Epithelial cell of prostate (primary cell): ENCODE measurements at regions not wholly inside any gene's neighbourhood (a gene's known extent, or its start where the extent isn't known, plus 50 kb on each side); places are given as distances from the start of the nearest gene placed in this dataset.
"Not testable (repeated sequence)": the region's sequence is repeated elsewhere in the genome, so short reads cannot be mapped to it uniquely, and the experiment has no call there.

Experiments
- DNase-seq: peaks from one replicate; pipeline ENCODE4 v3.0.0-alpha.2; 2011; ENCODE audit warnings: low read depth, low spot score
- H3K27ac ChIP-seq: fragments of 450-650 bp; 2 replicates; pipeline ENCODE4 v1.5.1; 2017; ENCODE audit warnings: mild to moderate bottlenecking

DNA sequence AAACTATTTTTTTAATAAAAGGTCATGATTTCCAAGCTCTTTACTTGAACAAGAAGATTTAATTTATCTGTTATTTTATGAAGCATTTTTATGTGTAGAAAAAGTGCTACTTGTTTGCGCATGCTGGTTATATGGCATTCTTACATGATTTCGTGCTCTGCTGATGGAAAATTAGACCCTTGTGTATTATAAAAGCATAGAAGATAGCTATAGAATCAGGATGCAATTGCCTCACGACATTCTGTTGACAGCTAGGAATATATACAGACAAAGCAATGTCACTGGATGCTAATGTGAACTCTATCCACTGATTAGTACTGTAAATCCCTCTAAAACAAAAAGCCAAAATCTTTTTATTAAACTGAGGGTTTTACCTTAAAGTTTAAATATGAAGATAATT lies 255.9 kb downstream of the MDFIC start:
- H3K27ac ChIP-seq, result no peak overlapping the region
- no peak for DNase-seq

GRCh38 chr7:115177103-115177502 lies 255.2 kb downstream of the MDFIC start:
- DNase-seq, result no peak
- no peak overlapping the region for H3K27ac ChIP-seq

- H3K27ac ChIP-seq, DNase-seq: not testable (repeated sequence)
Observed at GRCh38 chr7:115172397-115172796, 250.5 kb downstream of the MDFIC start.

DNA sequence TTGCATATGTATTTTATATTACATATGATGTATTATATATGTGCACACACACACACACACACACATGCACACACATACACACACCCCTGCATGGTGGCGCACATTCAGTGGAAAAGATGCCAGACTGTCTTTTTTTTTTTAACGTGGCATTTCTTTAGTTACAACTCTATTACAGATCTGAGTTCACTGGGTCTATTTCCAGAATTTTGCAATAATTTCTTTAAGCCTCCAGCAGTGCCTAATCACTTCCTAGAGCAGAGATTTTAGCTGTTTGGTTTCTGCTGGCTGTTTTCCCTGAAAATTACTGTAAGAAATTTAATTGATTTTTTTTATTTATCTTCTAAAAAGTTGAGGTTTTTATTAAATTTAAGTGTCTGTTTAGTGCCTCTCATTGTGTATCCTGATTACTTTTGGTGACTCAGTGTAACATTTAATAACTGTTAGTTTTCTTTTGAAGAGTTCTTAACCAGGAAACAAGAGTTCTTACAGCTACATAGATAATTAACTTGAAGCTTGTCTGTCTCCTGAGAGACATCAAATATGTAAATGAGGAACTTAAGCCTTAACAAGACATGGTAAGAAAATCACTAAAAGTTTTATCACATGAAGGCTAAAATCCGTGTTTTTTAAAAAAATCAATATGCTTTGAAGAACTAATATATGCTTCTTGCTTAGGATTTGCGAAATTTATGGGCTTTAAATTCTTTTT lies 232.0 kb downstream of the MDFIC start:
- DNase-seq, result no peak
- no peak overlapping the region for H3K27ac ChIP-seq

DNA sequence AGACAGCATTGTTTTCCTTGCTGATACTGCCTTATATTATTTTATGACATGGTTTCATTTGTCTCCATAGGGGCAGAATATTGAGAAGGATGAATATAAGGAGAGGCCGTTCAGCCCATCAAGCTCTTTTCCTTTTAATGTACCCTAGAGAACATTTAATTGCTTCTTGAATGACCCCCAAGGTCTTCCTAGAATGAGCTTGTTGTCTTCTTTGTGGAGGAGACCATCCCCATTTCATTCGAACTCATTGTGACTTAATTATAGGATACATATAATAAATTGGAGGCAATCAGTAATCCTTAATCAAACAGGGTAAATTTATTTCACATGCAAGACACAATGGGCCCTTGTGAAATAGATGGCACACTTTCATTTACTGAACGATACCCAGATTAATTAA lies 231.3 kb downstream of the MDFIC start:
- no peak for DNase-seq
- no peak overlapping the region for H3K27ac ChIP-seq

GRCh38 chr7:115146148-115146547 lies 224.3 kb downstream of the MDFIC start:
- peak; percentile 52 for DNase-seq
- H3K27ac ChIP-seq, result peak overlapping the region; percentile 30

GRCh38 chr7:115145512-115145911 lies 223.6 kb downstream of the MDFIC start:
- DNase-seq, result no peak
- H3K27ac ChIP-seq, result peak overlapping the region; percentile 30

DNA sequence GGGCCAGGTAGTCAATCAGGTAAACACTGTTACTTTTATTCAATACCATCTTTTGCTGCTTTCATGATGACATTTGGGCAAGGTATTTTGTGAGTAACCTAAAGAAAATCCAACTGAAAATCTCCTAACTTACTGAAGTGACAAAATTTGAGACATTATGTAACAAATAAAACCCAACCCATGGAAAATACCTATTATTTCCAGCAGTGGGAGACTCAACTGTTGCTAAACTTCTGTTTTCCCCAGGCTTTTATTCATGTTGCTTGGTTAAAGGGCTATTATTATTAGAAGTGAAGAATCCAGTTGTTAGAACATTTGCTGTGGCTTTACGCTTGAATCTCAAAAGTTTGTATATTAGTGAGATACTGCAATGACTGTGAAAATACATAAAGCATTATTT lies 215.9 kb downstream of the MDFIC start:
- H3K27ac ChIP-seq, result no peak overlapping the region
- no peak for DNase-seq

GRCh38 chr7:115136796-115137443 lies 215.0 kb downstream of the MDFIC start:
- no peak overlapping the region for H3K27ac ChIP-seq
- no peak for DNase-seq

- no peak for DNase-seq
- H3K27ac ChIP-seq, result no peak overlapping the region
Observed at GRCh38 chr7:115135769-115136410, 214.0 kb downstream of the MDFIC start.

DNA sequence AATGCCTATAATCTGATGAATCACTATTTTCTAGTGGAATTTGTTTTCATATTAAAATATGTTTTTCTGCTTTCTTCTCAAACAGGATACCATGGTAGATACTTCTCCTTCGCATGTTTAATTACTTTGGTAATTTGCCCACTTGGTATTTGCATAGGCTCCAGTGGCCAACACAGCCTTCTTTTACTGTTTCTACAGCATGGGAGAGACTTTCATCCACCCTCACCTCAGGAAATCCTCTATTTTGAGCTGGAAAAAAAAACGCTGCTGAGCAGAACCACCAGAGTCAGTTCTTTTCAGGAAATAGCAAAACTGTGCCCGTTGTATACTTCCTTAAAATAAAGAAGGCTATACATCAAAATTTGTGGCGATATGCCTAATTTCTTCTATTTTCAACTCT lies 213.3 kb downstream of the MDFIC start:
- DNase-seq, result no peak
- no peak overlapping the region for H3K27ac ChIP-seq

DNA sequence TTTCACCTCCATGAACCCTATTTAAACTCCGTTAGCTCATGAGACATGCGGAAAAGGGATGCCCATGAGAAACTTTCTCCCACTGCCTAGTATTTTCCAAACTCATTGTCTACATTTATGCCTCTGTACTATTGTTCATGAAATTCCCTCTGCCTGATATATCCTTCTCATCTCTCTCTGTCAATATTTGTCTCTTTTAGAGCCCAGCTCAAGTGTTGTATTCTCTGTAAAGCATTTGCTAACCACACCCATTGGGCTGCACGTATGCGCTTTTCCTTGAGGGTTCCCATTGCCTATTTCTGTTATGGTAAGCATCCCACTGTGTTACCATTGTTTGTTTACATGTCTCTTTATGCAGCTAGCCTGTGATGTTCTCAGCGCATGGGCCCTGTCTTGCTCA lies 211.4 kb downstream of the MDFIC start:
- DNase-seq, result no peak
- H3K27ac ChIP-seq, result no peak overlapping the region

GRCh38 chr7:115132096-115132495 lies 210.2 kb downstream of the MDFIC start:
- no peak overlapping the region for H3K27ac ChIP-seq
- no peak for DNase-seq

GRCh38 chr7:115128154-115128553 lies 206.3 kb downstream of the MDFIC start:
- DNase-seq, result peak; percentile 14
- H3K27ac ChIP-seq, result no peak overlapping the region

DNA sequence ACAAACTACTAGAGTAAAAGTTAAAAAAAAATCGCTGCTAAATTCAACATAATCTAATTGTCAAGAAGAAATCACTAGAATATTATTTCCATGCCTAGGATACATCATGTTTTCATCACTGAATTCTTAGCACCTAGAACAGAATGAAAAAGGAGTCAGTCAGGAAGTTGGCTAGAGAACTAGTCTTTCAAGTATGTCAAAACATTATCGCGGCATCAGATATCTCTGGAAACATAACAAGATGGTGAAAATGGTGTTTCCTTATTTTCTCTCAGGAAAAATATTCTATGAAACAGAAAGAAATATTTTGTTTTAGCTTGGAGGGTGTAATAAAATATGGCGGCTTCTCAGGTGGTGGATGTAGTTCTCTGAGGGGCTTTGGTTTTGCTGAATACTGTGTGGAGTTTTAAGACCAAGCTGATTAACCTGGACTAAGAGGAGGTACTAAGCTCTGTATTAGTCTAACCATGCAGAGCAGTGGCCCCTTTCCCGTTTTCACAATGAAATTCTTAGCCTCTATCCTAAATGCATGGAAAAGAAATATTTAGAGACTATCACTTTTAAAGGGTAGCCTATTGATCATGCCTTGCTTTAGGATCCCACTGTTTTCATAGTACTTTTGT lies 205.6 kb downstream of the MDFIC start:
- DNase-seq, result no peak
- no peak overlapping the region for H3K27ac ChIP-seq

DNA sequence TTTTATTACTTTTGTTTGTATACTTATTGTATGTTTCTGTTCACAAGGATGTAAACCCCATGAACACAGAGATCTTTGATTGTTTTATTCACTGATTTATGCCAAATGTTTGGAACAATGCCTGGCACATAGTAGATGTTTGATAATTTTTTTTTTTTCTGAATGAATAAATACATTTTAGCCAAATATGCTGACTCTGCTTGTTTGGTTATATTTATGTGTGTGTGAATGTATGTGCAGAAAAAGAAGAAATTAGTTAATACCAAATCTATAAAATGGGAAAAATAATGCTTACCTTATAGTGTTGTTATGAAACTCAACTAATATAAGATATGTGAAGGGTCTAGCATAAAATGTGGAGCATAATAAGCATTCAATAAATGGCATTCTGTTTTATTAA lies 203.9 kb downstream of the MDFIC start:
- no peak for DNase-seq
- H3K27ac ChIP-seq, result no peak overlapping the region

DNA sequence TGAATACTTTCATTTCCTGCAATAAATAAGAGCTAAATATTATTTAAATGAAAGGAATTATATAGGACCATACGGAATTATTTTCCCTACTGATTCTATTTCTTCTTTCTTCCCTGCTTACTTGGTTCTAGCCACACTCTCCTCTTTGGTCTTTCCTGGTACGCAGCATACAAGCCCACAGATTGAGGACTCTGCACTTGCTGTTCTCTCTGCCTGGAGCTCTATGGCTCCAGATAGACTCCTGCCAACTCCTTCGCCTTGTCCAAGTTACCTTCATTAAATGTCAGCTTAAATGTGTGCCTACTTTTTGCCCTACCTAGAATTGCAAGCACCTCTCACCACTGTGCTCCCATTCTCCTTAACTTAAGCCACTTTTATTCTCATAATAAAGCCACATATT lies 203.4 kb downstream of the MDFIC start:
- DNase-seq, result no peak
- no peak overlapping the region for H3K27ac ChIP-seq

DNA sequence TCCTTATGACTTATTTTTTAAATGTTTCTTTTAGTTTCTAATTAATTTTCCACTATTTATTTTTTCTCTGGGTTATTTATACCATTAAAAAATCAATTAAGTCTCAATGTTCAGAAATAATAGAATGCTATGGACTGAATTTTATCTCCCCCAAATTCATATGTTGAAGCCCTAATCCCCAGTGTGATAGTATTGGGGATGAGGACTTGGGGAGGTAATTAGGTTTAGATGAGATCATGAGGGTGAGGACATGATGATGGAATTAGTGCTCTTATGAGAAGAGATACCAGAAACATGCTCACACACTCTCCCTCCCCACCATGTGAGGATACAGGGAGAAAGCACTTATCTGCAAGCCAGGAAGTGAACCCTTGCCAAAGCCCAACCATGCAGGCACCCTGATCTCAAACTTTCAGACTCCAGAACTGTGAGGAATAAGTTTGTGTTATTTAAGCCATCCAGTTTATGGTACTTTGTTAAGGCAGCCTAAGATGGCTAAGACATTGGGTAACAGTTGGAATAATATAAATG lies 202.6 kb downstream of the MDFIC start:
- DNase-seq, result no peak
- H3K27ac ChIP-seq, result no peak overlapping the region

DNA sequence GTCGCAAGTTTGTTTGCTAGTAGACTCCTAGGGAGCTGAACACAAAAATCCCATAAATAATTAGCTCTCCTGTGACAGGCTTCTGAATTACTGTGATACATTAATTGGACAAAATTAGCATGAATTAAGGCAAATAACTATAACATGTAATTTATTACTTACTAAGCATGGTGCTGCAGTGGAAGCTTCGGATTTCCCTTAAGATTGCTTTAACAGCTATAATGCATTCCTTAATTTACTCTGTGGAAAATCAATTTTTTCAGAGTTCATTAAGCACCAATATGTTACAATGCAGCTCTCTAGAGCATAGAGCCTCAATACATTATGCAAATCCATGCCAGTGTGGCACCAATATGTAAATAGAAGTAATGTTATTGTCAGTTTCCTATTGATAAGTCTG lies 201.5 kb downstream of the MDFIC start:
- no peak overlapping the region for H3K27ac ChIP-seq
- DNase-seq, result no peak

- no peak overlapping the region for H3K27ac ChIP-seq
- no peak for DNase-seq
Observed at GRCh38 chr7:115122388-115122787, 200.5 kb downstream of the MDFIC start.

GRCh38 chr7:115117748-115118147 lies 195.9 kb downstream of the MDFIC start:
- DNase-seq, result no peak
- H3K27ac ChIP-seq, result no peak overlapping the region
